Retinal pigment epithelial cell (primary cell): ENCODE measurements at regions not wholly inside any gene's neighbourhood (a gene's known extent, or its start where the extent isn't known, plus 50 kb on each side); places are given as distances from the start of the nearest gene placed in this dataset.
"Not testable (repeated sequence)": the region's sequence is repeated elsewhere in the genome, so short reads cannot be mapped to it uniquely, and the experiment has no call there.

Source experiments
- DNase-seq: peaks from one replicate; pipeline ENCODE4 v3.0.0-alpha.2; 2010; ENCODE audit warnings: low read depth
- H3K4me3 ChIP-seq: 2 replicates; pipeline ENCODE4 v1.5.1; 2011; ENCODE audit warnings: mild to moderate bottlenecking, low read length, control low read depth, moderate library complexity
- TF ChIP-seq, protein P1 (sequence below): conservative IDR thresholded peaks from 2 replicates; pipeline ENCODE4 v1.5.1; 2011; ENCODE audit warnings: low read depth, low read length, control low read depth, inconsistent platforms

DNA sequence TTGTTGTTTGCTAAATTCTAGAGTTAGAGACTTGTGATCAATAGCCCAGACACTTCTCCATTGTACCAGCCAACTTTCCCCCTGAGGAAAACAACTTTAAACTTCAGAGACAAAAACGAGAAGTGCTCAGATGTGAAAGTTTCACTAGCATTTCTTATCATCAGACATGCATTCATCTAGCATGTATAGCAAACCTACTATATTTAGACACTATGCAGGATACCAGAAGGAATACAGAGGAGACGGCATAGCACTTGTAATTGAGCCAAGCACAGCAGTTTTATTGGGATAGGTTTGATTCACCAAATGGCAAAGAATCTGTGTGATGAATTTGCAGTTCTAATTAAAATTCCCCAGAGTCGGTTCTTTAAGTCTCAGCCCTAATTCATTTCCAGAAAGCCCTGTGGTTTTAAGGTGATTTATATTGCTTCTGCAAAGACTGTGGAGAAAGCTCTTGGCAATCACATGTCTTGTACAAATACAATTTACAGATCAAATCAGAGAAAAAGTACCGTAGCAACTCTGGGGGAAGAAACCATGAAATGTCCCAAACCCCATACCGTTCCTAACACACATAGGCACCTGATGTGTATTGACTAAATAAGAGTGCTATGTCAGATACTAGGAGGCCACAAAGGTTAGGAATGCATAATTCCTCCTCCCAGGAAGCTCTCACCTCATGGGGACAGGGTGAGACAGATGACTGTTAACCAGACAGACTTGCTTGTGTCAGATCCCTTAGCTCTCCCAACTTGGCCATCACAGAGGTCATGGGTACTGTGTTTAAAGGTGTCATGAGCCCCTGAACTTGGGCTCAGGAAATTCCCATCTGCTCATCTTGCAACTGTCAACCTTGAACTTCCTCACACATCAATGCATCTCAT, 69.6 kb upstream of the KRAS start:
- TF ChIP-seq, protein P1, sequence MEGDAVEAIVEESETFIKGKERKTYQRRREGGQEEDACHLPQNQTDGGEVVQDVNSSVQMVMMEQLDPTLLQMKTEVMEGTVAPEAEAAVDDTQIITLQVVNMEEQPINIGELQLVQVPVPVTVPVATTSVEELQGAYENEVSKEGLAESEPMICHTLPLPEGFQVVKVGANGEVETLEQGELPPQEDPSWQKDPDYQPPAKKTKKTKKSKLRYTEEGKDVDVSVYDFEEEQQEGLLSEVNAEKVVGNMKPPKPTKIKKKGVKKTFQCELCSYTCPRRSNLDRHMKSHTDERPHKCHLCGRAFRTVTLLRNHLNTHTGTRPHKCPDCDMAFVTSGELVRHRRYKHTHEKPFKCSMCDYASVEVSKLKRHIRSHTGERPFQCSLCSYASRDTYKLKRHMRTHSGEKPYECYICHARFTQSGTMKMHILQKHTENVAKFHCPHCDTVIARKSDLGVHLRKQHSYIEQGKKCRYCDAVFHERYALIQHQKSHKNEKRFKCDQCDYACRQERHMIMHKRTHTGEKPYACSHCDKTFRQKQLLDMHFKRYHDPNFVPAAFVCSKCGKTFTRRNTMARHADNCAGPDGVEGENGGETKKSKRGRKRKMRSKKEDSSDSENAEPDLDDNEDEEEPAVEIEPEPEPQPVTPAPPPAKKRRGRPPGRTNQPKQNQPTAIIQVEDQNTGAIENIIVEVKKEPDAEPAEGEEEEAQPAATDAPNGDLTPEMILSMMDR: no peak
- peak; percentile 38 for DNase-seq
- no peak overlapping the region for H3K4me3 ChIP-seq

DNA sequence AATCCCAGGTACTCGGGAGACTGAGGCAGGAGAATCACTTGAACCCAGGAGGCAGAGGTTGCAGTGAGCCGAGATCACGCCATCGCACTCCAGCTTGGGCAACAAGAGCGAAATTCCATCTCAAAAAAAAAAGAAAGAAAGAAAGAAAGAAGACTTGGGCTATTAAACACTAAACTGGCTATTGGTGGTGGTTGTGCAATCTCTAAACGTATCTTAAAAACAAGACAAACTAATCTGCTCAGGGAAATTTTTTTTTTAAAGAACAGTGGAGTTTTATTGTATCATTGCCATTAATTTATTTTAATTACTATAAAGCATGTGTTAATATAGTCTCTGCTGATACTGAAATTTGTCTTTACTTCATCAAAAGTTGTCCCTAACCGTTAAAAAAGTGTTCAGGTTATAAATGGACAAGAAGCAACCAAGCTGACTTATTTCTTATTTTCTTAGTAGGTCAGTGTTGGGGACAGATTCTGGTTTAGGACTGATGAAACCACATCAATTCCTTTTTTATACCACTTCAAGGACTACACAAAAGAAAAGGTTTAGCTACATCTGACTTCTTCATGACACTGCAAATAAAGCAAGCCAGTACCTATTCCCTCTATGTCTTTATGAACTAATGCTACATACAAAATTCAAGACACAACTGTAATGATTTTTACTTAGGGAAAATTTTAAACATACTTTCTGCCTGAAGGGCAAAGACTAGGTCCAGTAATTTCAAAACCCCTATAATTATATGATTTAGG, 68.7 kb upstream of the KRAS start:
- no peak for DNase-seq
- H3K4me3 ChIP-seq: no peak overlapping the region
- TF ChIP-seq, protein P1: no peak

DNA sequence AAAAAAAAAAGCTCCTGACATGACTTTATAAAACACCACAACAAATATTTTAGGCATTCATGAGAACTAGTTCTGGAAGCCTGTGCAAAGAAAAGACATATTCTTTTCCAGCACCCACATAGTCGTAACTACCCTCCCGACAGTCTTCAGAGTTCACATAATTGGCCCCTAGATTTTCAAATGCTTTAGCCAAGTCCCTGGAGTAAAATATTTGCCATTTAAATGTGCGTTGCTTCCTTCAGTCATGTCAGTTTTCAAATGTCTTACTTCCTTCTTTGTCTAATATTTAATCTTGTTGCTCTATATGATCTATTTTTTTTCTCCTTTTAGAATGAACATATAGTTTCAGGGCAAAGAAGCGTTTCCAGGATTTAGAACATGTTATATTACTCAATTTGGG, 66.8 kb upstream of the KRAS start:
- no peak for DNase-seq
- no peak overlapping the region for H3K4me3 ChIP-seq
- TF ChIP-seq, protein P1: no peak

DNA sequence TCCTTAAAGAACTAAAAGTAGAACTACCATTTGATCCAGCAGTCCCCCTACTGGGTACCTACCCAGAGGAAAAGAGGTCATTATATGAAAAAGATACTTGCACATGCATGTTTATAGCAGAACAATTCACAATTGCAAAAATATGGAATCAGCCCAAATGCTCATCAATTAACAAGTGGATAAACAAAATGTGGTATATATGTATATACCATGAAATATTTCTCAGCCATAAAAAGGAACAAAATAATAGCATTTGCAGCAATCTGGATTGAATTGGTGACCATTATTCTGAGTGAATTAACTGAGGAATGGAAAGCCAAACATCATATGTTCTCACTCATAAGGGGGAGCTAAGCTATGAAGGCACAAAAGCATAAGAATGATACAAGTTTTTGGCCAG, 64.7 kb upstream of the KRAS start:
- TF ChIP-seq, protein P1: no peak
- DNase-seq: no peak
- no peak overlapping the region for H3K4me3 ChIP-seq

DNA sequence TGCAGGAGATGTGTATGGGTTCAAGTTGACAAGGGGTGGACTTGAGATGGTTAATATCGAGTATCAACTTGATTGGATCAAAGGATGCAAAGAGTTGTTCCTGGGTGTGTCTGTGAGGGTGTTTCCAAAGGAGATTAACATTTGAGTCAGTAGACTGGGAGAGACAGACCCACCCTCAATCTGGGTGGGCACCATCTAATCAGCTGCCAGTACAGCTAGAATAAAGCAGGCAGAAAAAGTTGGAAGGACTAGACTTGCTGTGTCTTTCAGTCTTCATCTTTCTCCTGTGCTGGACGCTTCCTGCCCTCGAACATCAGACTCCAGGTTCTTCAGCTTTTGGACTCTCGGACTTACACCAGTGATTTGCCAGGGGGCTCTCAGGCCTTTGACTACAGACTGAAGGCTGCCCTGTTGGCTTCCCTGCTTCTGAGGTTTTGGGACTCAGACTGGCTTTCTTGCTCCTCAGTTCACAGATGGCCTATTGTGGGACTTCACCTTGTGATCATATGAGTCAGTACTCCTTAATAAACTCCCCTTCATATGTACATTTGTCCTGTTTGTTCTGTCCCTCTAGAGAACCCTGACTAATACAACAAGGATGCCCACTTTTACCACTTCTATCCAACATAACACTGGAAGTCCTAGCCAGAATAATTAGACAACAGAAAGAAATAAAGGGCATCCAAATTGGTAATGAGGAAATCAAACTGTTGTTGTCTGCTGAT, 62.7 kb upstream of the KRAS start:
- H3K4me3 ChIP-seq, DNase-seq: not testable (repeated sequence)

DNA sequence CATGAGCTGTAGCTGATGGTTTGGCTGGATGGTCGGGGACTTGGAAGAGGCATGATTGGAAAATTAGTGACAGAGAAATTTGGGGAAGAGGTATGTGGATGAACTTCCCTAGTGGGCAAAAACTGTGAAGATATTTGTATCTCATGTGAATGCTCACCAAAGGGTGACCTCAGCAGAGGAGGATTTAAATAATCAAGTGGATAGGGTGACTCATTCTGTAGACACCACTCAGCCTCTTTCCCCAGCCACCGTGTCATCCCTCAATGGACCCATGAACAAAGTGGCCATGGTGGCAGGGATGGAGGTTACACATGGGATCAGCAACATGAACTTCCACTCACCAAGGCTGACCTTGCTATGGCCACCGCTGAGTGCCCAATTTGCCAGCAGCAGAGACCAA, 60.8 kb upstream of the KRAS start:
- no peak overlapping the region for H3K4me3 ChIP-seq
- TF ChIP-seq, protein P1: no peak
- DNase-seq: no peak

DNA sequence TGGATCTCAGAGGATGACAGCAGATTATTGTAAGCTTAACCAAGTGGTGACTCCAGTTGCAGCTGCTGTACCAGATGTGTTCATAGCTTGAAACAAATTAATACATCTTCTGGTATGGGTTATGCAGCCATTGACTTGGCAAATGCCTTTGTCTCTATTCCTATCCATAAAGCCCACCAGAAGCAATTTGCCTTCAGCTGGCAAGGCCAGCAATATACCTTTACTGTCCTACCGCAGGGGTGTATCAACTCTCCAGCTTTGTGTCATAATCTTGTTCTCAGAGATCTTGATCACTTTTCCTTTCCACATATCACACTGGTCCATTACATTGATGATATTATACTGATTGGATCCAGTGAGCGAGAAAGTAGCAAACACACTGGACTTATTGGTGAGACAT, 59.3 kb upstream of the KRAS start:
- not testable (repeated sequence) for H3K4me3 ChIP-seq, DNase-seq

DNA sequence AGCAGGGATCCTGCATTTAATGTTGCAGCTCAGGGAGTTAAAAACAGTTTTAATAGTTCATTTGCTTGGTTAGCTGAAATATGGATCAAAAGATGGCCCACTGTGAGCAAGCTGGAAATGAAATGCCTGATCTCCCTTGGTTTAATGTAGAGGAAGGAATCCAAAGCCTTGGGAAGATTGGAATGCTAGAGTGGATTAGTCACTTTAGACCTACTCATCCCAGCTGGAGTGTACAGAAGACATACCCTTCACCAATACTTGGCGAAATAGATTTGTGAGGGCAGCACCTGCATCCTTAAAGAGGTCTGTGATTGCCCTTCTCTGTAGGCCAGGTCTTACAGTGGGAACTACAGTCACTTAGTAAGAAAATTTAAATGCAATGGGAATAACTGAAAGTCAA, 58.0 kb upstream of the KRAS start:
- no peak for DNase-seq
- H3K4me3 ChIP-seq: no peak overlapping the region
- TF ChIP-seq, protein P1: no peak
